ENCODE measurements at regions not wholly inside any gene's neighbourhood (a gene's known extent, or its start where the extent isn't known, plus 50 kb on each side); places are given as distances from the start of the nearest gene placed in this dataset.

DNA sequence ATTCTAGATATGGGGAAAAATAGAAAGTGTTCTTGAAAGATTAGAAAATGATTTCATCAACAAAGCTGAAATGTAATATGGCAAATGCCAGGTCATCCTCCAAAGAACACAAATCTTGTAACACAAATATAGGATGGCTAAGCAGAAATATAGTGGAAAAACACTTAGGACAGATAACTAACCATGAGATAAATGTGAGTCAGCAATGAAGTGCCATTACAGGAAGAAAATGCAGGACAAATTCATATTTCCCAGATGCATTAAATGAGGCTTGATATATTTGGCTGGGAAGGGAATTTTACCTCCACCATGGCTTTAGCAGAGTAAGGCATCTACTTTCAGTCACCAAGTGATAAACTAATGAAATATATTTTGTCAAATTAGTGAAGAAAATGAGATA, 92.8 kb upstream of the SEMA6D start:
- intact Hi-C loops (cut with DNase I), result no loop called here

DNA sequence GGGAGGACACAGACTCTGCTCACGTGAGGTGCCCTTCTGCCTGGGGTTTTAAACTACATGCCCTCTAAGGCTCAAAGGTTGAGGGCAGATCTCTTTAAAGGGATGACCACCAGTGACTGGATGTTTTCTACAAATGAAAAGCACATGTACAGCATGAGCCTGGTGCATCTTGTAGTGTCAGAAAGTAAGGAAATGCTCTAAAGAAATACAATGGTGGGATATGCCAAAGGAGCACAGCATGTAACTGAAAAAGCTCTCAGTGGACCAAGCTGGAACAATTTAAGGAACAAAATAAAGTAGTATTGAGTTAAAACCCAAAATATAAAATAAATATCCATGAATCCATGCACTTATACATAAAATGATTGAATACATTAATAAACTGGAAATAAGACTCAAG, 78.3 kb upstream of the SEMA6D start:
- no peak for DNase-seq (ENCODE audit: low spot score in 2 of 2)
- intact Hi-C loops (cut with DNase I), result no loop called here
- H3K4me1 ChIP-seq, result no peaks in the 10 kb centered on the region
- no peaks in the 10 kb centered on the region for H3K9me3 ChIP-seq
- H3K4me3 ChIP-seq, result no peak overlapping the region
- H3K27me3 ChIP-seq, result no peaks in the 10 kb centered on the region
- H3K27ac ChIP-seq, result no peak overlapping the region
- TF ChIP-seq, protein P1, sequence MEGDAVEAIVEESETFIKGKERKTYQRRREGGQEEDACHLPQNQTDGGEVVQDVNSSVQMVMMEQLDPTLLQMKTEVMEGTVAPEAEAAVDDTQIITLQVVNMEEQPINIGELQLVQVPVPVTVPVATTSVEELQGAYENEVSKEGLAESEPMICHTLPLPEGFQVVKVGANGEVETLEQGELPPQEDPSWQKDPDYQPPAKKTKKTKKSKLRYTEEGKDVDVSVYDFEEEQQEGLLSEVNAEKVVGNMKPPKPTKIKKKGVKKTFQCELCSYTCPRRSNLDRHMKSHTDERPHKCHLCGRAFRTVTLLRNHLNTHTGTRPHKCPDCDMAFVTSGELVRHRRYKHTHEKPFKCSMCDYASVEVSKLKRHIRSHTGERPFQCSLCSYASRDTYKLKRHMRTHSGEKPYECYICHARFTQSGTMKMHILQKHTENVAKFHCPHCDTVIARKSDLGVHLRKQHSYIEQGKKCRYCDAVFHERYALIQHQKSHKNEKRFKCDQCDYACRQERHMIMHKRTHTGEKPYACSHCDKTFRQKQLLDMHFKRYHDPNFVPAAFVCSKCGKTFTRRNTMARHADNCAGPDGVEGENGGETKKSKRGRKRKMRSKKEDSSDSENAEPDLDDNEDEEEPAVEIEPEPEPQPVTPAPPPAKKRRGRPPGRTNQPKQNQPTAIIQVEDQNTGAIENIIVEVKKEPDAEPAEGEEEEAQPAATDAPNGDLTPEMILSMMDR (IDR thresholded peaks at IDR 0.05), result no peak
- H3K36me3 ChIP-seq, result no peaks in the 10 kb centered on the region

More for the DNA sequence above, 92.8 kb upstream of the SEMA6D start:
- Histone ChIP-seq H3K36me3 (no peaks in the 10 kb centered on the region), H3K27ac (no peak overlapping the region), H3K4me1 (no peaks in the 10 kb centered on the region), H3K27me3 (no peaks in the 10 kb centered on the region), H3K9me3 (no peaks in the 10 kb centered on the region), H3K4me3 (no peak overlapping the region)
- TF ChIP-seq, protein P1 (IDR thresholded peaks at IDR 0.05), result no peak
- no peak for DNase-seq (ENCODE audit: low spot score in 2 of 2)

DNA sequence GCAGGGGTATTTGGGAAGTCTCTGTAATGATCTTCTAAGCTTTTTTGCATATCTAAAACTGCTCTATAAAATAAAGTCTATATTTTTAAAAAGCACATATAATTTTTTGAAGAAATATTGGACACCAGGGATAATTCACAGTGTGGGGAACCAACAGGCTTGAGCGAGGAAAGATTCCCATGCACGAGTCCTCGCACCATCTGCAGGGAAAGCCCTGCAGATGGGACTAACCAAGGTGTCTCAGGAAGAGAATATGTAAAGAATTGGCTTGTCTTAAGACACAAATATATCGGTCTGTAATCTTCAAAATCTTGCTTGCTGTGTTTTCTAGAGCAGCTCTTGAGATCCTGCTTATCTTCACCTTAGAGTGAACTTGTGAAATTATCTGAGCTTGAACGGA, 77.2 kb upstream of the SEMA6D start:
- no peaks in the 10 kb centered on the region for H3K9me3 ChIP-seq
- H3K4me1 ChIP-seq, result no peaks in the 10 kb centered on the region
- no peaks in the 10 kb centered on the region for H3K27me3 ChIP-seq
- TF ChIP-seq, protein P1 (IDR thresholded peaks at IDR 0.05), result no peak
- H3K27ac ChIP-seq, result no peak overlapping the region
- DNase-seq (ENCODE audit: low spot score in 2 of 2), result no peak
- H3K4me3 ChIP-seq, result no peak overlapping the region
- intact Hi-C loops (cut with DNase I), result no loop called here
- no peaks in the 10 kb centered on the region for H3K36me3 ChIP-seq

DNA sequence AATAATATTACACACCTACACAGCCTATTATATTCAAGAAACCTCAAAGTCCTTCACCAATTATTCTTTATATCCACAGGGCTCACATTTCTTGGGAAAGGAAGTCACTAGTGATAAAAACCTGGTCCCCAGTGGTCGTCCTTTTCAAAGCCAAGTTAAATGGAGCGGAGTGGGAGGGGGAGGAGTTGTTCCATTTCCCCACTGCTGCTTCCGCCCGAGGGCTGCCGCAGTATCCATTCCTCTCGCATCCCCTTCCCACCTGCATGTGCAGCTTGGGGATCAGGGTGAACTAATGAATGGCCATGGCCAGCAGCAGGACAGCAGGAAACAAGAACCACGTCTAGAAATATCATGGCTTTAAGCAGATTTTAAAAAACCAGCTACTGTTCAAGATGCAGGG, 76.4 kb upstream of the SEMA6D start:
- H3K36me3 ChIP-seq, result no peaks in the 10 kb centered on the region
- no peak overlapping the region for H3K4me3 ChIP-seq
- TF ChIP-seq, protein P1 (IDR thresholded peaks at IDR 0.05), result no peak
- H3K27ac ChIP-seq, result no peak overlapping the region
- no peaks in the 10 kb centered on the region for H3K4me1 ChIP-seq
- DNase-seq (ENCODE audit: low spot score in 2 of 2), result no peak
- H3K9me3 ChIP-seq, result no peaks in the 10 kb centered on the region
- H3K27me3 ChIP-seq, result no peaks in the 10 kb centered on the region
- intact Hi-C loops (cut with DNase I), result no loop called here

DNA sequence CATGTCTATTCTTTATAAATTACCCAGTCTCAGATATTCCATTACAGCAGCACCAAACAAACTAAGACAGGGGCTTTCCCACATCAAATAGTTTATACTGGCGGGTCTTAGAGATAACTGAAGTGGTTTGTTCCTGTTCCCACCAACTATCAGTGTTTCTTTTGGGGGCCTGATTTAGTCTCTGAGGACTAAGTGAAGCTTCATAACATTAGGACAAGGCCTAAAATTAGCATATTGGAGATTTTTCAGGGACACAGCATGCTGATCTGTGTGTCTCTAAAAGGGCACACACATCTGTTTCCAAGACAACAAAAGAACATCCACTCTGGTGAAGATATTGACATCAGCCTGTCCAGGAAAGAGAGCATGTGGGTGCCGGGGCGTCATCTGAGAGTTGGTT, 72.6 kb upstream of the SEMA6D start:
- no peak overlapping the region for H3K27ac ChIP-seq

More for the DNA sequence above, 72.6 kb upstream of the SEMA6D start:
- H3K9me3 ChIP-seq, result no peaks in the 10 kb centered on the region
- TF ChIP-seq, protein P1 (IDR thresholded peaks at IDR 0.05), result no peak
- no peaks in the 10 kb centered on the region for H3K4me1 ChIP-seq
- H3K4me3 ChIP-seq, result no peak overlapping the region
- no peak for DNase-seq (ENCODE audit: low spot score in 2 of 2)
- no peaks in the 10 kb centered on the region for H3K27me3 ChIP-seq
- intact Hi-C loops (cut with DNase I), result no loop called here
- H3K36me3 ChIP-seq, result no peaks in the 10 kb centered on the region
